Duodenal mucosa (tissue), 2 donors: ENCODE measurements at regions not wholly inside any gene's neighbourhood (a gene's known extent, or its start where the extent isn't known, plus 50 kb on each side); places are given as distances from the start of the nearest gene placed in this dataset.

Source experiments
- H3K27ac ChIP-seq: one replicate; pipeline ENCODE4 v1.7.0; 2013; ENCODE audit warnings: low read depth, low read length
- H3K27me3 ChIP-seq, 2 donors: one replicate each; pipeline ENCODE4 v1.7.0; 2013; ENCODE audit warnings: low read length in 2 of 2, control low read depth in 1 of 2; ENCODE audit not compliant: insufficient read depth in 2 of 2, control insufficient read depth in 1 of 2
- H3K36me3 ChIP-seq, 2 donors: one replicate each; pipeline ENCODE4 v1.7.0; 2013; ENCODE audit warnings: low read length in 2 of 2, control low read depth in 1 of 2; ENCODE audit not compliant: insufficient read depth in 2 of 2, control insufficient read depth in 1 of 2
- H3K4me1 ChIP-seq, 2 donors: one replicate each; pipeline ENCODE4 v1.7.0; 2013; ENCODE audit warnings: low read length in 2 of 2, control low read depth in 1 of 2; ENCODE audit not compliant: insufficient read depth in 2 of 2, control insufficient read depth in 1 of 2
- H3K4me3 ChIP-seq, 2 donors: one replicate each; pipeline ENCODE4 v1.7.0; 2013; ENCODE audit warnings: low read length in 2 of 2, low read depth in 1 of 2
- H3K9ac ChIP-seq, 2 donors: one replicate each; pipeline ENCODE4 v1.7.0; 2013; ENCODE audit warnings: low read length in 2 of 2, low read depth in 1 of 2
- H3K9me3 ChIP-seq, 2 donors: one replicate each; pipeline ENCODE4 v1.7.0; 2013; ENCODE audit warnings: low read length in 2 of 2, control low read depth in 1 of 2; ENCODE audit not compliant: control insufficient read depth in 1 of 2

- H3K36me3 ChIP-seq: no peaks in the 10 kb centered on the region
- no peak overlapping the region for H3K9ac ChIP-seq
- H3K9me3 ChIP-seq: no peaks in the 10 kb centered on the region
- H3K4me3 ChIP-seq: no peak overlapping the region
- H3K4me1 ChIP-seq: peaks cover 5 to 12% of the 10 kb centered on the region in 2 donors
- H3K27me3 ChIP-seq: no peaks in the 10 kb centered on the region
- H3K27ac ChIP-seq: no peak overlapping the region
These were observed 136.5 kb upstream of the CPM start for GRCh38 chr12:69069479-69069878.

GRCh38 chr12:69070319-69071090 is 137.5 kb upstream of the CPM start:
- H3K27me3 ChIP-seq: no peaks in the 10 kb centered on the region
- no peaks in the 10 kb centered on the region for H3K36me3 ChIP-seq
- no peak overlapping the region for H3K4me3 ChIP-seq
- no peak overlapping the region for H3K9ac ChIP-seq
- H3K27ac ChIP-seq: no peak overlapping the region
- peaks cover 5 to 12% of the 10 kb centered on the region in 2 donors for H3K4me1 ChIP-seq
- no peaks in the 10 kb centered on the region for H3K9me3 ChIP-seq

- Histone ChIP-seq H3K4me3 (no peak overlapping the region), H3K27ac (no peak overlapping the region)
These were observed 138.1 kb upstream of the CPM start for GRCh38 chr12:69071091-69071370.

GRCh38 chr12:69073035-69073434 is 140.1 kb upstream of the CPM start:
- no peak overlapping the region for H3K4me3 ChIP-seq
- no peaks in the 10 kb centered on the region for H3K36me3 ChIP-seq
- no peak overlapping the region for H3K27ac ChIP-seq
- no peaks in the 10 kb centered on the region for H3K9me3 ChIP-seq
- H3K4me1 ChIP-seq: peaks cover 5 to 7% of the 10 kb centered on the region in 2 donors
- H3K27me3 ChIP-seq: no peaks in the 10 kb centered on the region
- no peak overlapping the region for H3K9ac ChIP-seq

More at GRCh38 chr12:69071091-69071370, 138.1 kb upstream of the CPM start:
- Histone ChIP-seq H3K36me3 (no peaks in the 10 kb centered on the region), H3K9me3 (no peaks in the 10 kb centered on the region), H3K27me3 (no peaks in the 10 kb centered on the region), H3K9ac (no peak overlapping the region), H3K4me1 (peaks cover 5 to 12% of the 10 kb centered on the region in 2 donors)

- no peaks in the 10 kb centered on the region for H3K4me1 ChIP-seq
- no peak overlapping the region for H3K9ac ChIP-seq
- no peak overlapping the region for H3K4me3 ChIP-seq
- H3K9me3 ChIP-seq: no peaks in the 10 kb centered on the region
- no peaks in the 10 kb centered on the region for H3K36me3 ChIP-seq
- H3K27ac ChIP-seq: no peak overlapping the region
- no peaks in the 10 kb centered on the region for H3K27me3 ChIP-seq
These were observed 141.8 kb upstream of the CPM start for GRCh38 chr12:69074556-69075349.

- no peak overlapping the region for H3K4me3 ChIP-seq
These were observed 150.7 kb upstream of the CPM start for GRCh38 chr12:69083689-69084088.

GRCh38 chr12:69084816-69085378 is 151.9 kb upstream of the CPM start:
- Histone ChIP-seq H3K9ac (no peak overlapping the region), H3K27ac (no peak overlapping the region), H3K4me3 (no peak overlapping the region), H3K9me3 (no peaks in the 10 kb centered on the region), H3K4me1 (no peaks in the 10 kb centered on the region), H3K36me3 (no peaks in the 10 kb centered on the region), H3K27me3 (no peaks in the 10 kb centered on the region)

More at GRCh38 chr12:69083689-69084088, 150.7 kb upstream of the CPM start:
- H3K27ac ChIP-seq: no peak overlapping the region
- H3K9ac ChIP-seq: no peak overlapping the region
- no peaks in the 10 kb centered on the region for H3K4me1 ChIP-seq
- no peaks in the 10 kb centered on the region for H3K36me3 ChIP-seq
- H3K27me3 ChIP-seq: no peaks in the 10 kb centered on the region
- H3K9me3 ChIP-seq: no peaks in the 10 kb centered on the region

- Histone ChIP-seq H3K9ac (no peak overlapping the region), H3K36me3 (no peaks in the 10 kb centered on the region), H3K27ac (no peak overlapping the region), H3K4me1 (no peaks in the 10 kb centered on the region), H3K27me3 (no peaks in the 10 kb centered on the region), H3K4me3 (no peak overlapping the region), H3K9me3 (no peaks in the 10 kb centered on the region)
These were observed 152.9 kb upstream of the CPM start for GRCh38 chr12:69085852-69086251.

GRCh38 chr12:69087986-69088385 is 151.4 kb upstream of the CPSF6 start:
- H3K4me3 ChIP-seq: no peak overlapping the region
- H3K27ac ChIP-seq: no peak overlapping the region
- no peak overlapping the region for H3K9ac ChIP-seq
- no peaks in the 10 kb centered on the region for H3K36me3 ChIP-seq
- H3K9me3 ChIP-seq: no peaks in the 10 kb centered on the region
- no peaks in the 10 kb centered on the region for H3K27me3 ChIP-seq
- H3K4me1 ChIP-seq: no peaks in the 10 kb centered on the region

GRCh38 chr12:69090722-69091121 is 148.6 kb upstream of the CPSF6 start:
- H3K4me3 ChIP-seq: no peak overlapping the region
- H3K27ac ChIP-seq: no peak overlapping the region
- no peaks in the 10 kb centered on the region for H3K4me1 ChIP-seq
- H3K9ac ChIP-seq: no peak overlapping the region
- no peaks in the 10 kb centered on the region for H3K9me3 ChIP-seq
- no peaks in the 10 kb centered on the region for H3K36me3 ChIP-seq
- H3K27me3 ChIP-seq: no peaks in the 10 kb centered on the region
